GM12878 (cell line): ENCODE measurements at regions not wholly inside any gene's neighbourhood (a gene's known extent, or its start where the extent isn't known, plus 50 kb on each side); places are given as distances from the start of the nearest gene placed in this dataset.
A peak's percentile ranks its signal among the peaks of the same experiment; 100 is the strongest.

Source experiments
- ATF7 ChIP-seq: fragments of 450-650 bp; IDR thresholded peaks from 2 replicates; pipeline ENCODE4 v1.6.1; 2016; ENCODE audit warnings: low read depth, mild to moderate bottlenecking
- CHD2 ChIP-seq: IDR thresholded peaks from 2 replicates; pipeline ENCODE4 v1.6.1; 2011; ENCODE audit warnings: low read depth, low read length, improper control_type of control experiment, borderline replicate concordance
- CUX1 ChIP-seq: IDR thresholded peaks from 2 replicates; pipeline ENCODE4 v1.6.1; 2012; ENCODE audit warnings: improper control_type of control experiment, low read depth, low read length; ENCODE audit not compliant: insufficient replicate concordance
- EGR1 ChIP-seq, 2 experiments: IDR thresholded peaks; 1 replicate in 1 of 2; 2 replicates in 1 of 2; pipeline ENCODE4 v1.6.1; 2011 to 2012; ENCODE audit warnings: low read depth in 2 of 2, low read length in 2 of 2, borderline replicate concordance in 1 of 2, mild to moderate bottlenecking in 1 of 2, moderate library complexity in 1 of 2
- ESRRA ChIP-seq: IDR thresholded peaks from 2 replicates; pipeline ENCODE4 v1.6.1; 2012; ENCODE audit warnings: mild to moderate bottlenecking, low read length, improper control_type of control experiment
- HSF1 ChIP-seq: fragments of 150-350 bp; IDR thresholded peaks from 2 replicates; pipeline ENCODE4 v1.6.1; 2014; ENCODE audit warnings: mild to moderate bottlenecking, low read depth, low read length
- IKZF1 ChIP-seq: fragments of 450-650 bp; conservative IDR thresholded peaks from 2 replicates; pipeline ENCODE4 v1.6.1; 2017; ENCODE audit warnings: antibody characterized with exemption, mild to moderate bottlenecking
- JUNB ChIP-seq: IDR thresholded peaks from 2 replicates; pipeline ENCODE4 v1.6.1; 2016; ENCODE audit warnings: antibody characterized with exemption, mild to moderate bottlenecking
- NR2C2 ChIP-seq: IDR thresholded peaks from 2 replicates; pipeline ENCODE4 v1.6.1; 2011; ENCODE audit warnings: borderline replicate concordance, low read depth; ENCODE audit not compliant: control insufficient read depth, insufficient read length
- RFX5 ChIP-seq: IDR thresholded peaks from 2 replicates; pipeline ENCODE4 v1.6.1; 2011; ENCODE audit warnings: low read depth, low read length, improper control_type of control experiment
- ZBTB33 ChIP-seq: fragments of 450-650 bp; IDR thresholded peaks from 2 replicates; pipeline ENCODE4 v1.6.1; 2017; ENCODE audit warnings: mild to moderate bottlenecking
- ZNF24 ChIP-seq: fragments of 450-650 bp; IDR thresholded peaks from 2 replicates; pipeline ENCODE4 v1.6.1; 2017; ENCODE audit warnings: antibody characterized with exemption, mild to moderate bottlenecking

- TF ChIP-seq EGR1 (IDR thresholded peaks at IDR 0.05; ENCODE audit: borderline replicate concordance in 1 of 2, low read depth in 2 of 2, low read length in 2 of 2) (no peak), JUNB (peak; percentile 78), ZBTB33 (no peak), ZNF24 (peak; percentile 69; the same call in 1 of the 2 replicates), NR2C2 (no peak), RFX5 (no peak), CHD2 (0 out of 2 replicates have a peak, but pooled peaks have one; percentile 40), HSF1 (no peak), ESRRA (no peak), CUX1 (peak; percentile 77), ATF7 (0 out of 2 replicates have a peak, but pooled peaks have one; percentile 36), IKZF1 (peak; percentile 61; the same call in 1 of the 2 replicates)
These were observed 221.2 kb downstream of the IGSF11 start (continued) for GRCh38 chr3:118813472-118813871.
